ENCODE measurements at regions not wholly inside any gene's neighbourhood (a gene's known extent, or its start where the extent isn't known, plus 50 kb on each side); places are given as distances from the start of the nearest gene placed in this dataset.

DNA sequence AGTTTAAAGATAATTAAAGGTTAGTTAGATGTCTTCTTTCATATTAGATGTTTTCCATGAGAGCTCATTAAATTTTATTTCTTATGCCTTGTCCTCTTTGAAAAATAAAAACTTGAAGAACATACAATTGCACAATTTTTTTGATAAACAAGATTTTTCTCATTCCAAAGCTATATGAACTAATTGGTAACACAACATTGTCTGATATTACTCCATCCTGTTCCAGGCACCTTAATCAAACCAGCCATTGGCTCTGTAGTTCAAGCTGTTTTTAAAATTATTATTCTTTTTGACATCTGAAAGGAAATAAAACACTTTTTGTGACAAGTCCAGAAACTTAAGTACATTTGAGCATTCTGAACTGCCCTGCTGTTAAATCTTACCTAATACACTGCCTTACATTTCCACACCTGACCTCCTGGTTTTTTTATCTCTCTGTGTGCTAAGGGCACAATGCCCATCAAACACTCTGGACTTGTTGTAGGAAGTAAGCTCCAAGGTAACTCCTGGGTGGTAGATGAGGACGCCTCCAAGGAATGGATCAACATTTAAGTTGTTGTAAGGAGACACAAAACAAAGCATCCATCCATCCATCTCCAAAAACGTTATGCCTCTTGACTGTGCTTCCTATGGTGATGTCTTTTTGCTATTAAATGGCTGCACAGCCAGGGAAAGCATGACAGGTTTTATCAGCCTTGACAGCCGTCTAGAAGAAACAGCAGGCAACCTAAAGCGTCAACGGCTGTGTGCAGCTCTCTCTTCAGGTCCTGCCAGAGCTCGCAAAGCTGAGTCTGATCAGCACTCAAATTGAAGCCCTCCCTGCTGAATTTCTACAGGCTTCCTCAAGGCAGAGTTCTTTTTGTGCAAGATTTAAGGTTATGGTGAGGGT, 449.9 kb upstream of the FLRT2 start:
- no peak for DNase-seq

GRCh38 chr14:85084344-85084743, 445.6 kb upstream of the FLRT2 start:
- no peak for DNase-seq

GRCh38 chr14:85085981-85086380, 444.0 kb upstream of the FLRT2 start:
- DNase-seq: no peak

DNA sequence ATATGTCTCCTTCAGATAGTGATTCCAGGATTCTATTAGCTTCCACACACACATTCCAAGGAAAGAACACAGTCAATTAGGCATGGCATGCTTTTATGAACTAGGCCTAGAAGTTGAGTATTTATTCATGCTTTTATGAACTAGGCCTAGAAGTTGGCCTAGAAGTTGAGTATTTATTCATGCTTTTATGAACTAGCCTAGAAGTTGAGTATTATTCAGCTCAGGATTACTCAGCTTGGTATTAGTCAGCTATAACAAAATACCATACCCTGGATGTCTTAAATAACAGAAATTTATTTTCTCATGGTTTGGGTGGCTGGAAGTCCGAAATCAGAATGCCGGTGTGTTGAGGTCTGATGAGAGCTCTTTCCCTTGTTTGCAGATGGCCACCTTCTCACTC, 442.7 kb upstream of the FLRT2 start:
- no peak for DNase-seq

DNA sequence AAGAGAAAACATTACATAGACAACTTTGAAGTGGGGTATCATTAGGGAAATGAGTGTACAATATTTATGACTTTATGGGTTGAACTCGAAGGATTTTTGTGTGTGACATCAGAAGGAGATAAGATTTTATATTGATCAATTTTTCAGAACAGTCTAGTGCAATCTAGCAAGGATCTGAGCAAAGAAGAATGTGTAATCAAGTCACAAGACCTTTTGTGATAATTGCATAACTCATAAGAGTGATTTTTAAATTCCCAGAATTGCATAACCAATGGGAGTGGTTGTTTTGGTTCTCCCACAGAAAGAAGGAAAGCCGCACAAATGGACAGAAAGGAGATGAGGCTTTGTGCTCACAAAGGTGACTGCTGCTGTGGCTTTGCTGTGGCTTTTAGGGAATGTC, 441.8 kb upstream of the FLRT2 start:
- DNase-seq: no peak

DNA sequence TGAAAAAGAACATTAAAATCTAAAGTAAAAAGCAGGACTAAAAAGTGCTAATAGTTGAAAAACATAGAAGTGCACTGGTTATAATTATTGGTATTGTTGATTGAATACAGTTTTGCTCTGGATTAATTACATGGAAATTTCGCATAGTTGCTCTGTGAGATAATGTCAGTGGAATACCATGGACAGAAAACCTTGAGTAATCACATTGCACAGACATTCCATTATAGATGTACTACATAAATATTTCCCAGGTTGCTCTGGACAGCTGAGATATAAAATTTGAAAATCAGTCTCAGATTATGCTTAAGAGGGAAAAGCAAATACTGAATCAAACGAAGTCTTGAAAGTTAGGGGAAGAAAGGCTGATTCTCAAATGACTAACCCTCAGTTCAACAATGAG, 439.3 kb upstream of the FLRT2 start:
- DNase-seq: no peak

DNA sequence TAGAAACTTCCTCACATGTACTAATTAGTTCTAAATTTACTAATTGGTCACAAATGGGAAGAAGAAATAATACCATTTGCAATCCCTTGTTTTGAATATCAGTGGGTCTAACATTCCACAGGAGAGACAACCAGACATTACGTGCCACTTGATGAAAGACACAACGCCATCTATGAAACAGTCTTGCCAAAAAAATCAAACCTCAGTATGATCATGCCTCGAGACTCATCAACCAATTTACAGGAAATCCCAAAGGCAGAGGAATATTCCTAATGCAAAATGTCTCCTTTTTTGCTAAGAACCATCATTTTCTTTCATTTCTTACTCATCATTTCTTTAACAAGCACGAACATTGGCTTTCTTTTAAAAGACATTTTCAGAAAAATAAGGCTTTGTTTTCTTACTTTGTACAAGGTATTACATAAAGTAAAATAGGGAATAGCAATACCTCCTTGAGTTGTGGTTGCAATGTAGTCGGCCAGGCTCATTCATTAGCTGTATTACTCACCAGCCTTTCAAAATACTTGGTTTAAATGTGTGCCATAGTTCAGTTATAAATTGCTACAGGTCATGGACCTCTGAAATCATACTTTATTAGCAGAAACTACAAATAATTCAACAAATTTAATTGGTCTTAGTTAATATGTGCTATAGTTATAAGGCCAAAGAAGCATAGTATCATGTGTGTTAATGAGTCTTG, 436.2 kb upstream of the FLRT2 start:
- no peak for DNase-seq

DNA sequence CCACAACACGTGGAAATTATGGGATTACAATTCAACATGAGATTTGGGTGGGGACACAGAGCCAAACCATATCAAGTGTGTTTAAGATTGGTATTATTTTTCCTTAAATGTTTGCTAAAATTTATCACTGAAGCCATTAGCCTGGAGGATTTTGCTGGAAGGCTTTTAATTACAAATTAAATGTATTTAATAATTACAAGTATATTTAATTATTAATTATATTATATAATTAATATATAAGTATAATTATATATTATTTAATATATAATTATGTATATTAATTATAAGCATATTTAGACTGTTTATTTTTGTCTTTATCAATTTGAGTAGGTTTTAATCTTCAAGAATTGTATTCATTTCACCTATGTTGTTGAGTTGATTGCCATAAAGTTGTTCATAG, 427.4 kb upstream of the FLRT2 start:
- no peak for DNase-seq

- no peak for DNase-seq
These were observed 423.4 kb upstream of the FLRT2 start for GRCh38 chr14:85106506-85106905.

DNA sequence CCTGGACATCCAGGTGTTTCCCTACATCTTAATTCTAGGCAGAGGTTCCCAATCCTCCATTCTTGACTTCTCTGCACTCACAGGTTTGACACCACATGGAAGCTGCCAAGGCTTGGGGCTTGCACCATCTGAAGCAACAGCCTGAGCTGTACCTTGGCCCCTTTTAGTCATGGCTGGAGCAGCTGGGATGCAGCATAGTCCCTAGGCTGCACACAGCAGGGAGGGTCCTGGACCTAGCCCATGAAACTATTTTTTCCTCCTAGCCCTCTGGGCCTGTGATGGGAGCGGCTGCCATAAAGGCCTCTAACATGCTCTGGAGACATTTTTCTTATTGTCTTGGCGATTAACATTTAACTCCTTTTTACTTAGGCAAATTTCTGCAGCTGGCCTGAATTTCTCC, 417.2 kb upstream of the FLRT2 start:
- no peak for DNase-seq

DNA sequence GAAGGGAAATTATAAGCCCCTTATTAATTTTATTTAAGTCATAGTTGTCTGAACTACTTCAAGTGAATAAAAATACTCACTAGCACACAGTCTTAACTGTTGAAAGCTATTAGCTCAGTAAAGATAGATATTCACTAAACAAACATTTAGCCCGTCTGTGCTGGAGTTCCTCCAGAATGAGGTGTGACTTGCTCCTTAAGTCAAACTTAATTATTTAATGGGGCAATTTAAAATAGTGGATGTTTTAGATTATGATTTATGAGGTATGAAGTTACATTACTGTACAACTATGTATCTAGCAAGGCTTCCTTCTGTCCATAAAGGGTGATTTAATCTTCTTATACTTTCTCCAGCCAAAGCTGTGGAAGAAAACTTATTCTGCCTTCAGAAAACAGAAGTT, 414.0 kb upstream of the FLRT2 start:
- no peak for DNase-seq

DNA sequence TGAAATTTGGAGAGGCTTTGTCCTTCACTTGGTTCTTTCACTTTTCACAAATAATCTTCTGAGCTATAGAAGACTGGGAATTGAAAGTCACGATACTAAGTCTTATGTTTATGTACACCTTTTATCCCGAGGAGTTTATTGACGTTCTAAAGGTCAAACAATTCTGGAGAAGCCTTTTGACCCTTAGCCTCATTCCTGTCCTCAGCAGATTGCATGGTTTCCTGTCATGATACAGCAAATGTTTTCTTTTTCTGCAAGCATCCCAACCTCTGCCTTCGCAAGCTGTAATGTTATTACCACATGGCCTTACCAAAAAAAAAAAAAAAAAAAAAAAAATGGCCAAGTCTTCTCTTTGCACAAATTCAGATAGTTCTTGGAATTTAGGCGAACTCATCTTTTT, 411.7 kb upstream of the FLRT2 start:
- no peak for DNase-seq

DNA sequence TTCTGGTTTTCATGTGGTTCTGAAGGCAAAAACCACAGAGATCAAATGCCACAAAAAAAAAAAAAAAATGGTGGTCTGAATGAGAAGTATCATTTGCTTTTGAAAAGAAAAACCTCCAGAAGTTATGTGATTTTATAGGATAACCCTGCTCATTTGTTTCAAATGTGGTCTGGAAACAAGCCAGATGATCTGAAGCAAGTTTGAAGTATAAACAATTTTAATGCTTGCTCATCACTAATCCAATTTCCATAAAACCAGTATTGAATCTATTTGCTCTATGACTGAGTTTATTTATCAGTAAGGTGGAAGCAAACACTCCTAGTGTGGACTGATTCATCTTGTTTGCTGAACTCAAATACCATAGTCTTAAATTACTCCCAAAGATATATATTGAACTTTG, 407.3 kb upstream of the FLRT2 start:
- no peak for DNase-seq

DNA sequence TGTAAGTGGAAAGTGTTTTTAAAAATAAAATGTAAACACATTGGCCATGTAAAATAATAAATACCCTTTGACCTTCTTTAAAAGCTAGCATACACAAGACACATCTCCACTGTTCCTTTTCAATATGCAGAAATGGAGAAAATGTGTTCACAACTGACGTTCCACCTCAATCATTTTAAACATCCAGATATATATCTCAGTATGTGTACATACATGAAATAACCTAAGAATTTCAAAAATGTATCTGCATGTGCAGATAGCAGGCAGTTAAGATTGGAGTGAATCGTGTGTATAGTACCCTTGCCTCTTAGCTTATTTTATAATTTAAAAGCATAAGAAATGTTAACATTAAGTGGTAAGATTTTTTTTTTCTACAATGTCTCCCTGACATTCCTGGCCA, 406.2 kb upstream of the FLRT2 start:
- no peak for DNase-seq

GRCh38 chr14:85124631-85125290, 405.2 kb upstream of the FLRT2 start:
- DNase-seq: no peak

DNA sequence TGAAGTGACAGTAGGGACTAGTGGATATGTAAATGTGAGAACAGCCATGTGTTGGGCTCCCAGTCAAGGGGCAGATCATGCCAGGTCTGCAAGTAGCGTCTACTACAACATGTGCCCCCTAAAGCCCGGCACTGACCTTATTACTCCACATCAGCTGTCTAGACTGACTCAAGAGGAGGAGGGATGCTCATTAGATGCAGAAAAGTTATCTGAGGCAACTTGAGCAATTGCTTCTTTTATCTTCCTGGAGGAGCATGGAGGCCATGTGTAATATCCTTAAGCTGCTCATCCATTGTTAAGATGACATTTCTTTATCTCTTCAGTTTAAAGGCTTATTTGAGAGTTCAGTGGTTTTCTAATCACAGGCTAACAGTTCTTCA, 404.7 kb upstream of the FLRT2 start:
- no peak for DNase-seq

- no peak for DNase-seq
These were observed 400.0 kb upstream of the FLRT2 start for GRCh38 chr14:85129921-85130320.

- DNase-seq: no peak
These were observed 398.6 kb upstream of the FLRT2 start for GRCh38 chr14:85131226-85131922.

DNA sequence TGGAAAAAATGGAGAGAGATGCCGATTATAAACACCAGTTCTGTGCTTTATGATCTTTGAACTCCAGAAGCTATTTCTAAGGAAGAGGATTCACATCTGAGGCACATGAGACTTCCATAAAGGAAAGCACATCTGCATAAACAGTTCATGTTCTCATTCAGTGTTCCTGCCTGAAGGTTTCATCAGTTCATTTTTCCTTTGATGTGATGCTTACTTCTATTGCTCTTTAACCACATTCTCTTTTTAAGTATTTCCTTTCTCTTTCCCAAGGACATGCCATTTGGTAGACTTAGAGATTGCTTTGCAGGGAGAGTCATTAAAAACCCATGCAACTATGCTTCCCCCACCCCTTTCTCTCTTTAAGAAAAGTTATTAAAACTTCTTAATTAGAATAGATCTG, 387.0 kb upstream of the FLRT2 start:
- DNase-seq: no peak

DNA sequence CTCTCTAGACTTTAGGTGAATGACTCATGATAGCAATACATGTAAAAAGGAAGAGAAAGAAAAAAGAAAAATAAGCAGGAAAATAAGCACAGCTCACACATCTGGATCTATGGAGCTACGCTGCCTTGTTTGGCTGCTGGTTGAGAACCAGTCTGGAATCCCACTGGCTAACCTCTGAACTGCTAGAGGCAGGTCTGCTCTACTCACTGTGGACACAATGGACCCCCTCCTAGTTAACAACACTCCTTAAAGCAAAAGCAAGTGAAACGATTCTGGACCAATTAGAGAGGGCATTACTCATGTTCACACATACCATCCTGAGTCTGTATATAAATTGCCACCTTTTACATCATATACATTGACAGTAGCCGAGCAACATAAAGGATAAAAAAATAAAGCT, 383.2 kb upstream of the FLRT2 start:
- DNase-seq: no peak

- DNase-seq: no peak
These were observed 379.8 kb upstream of the FLRT2 start for GRCh38 chr14:85150166-85150565.

GRCh38 chr14:85154714-85155113, 375.2 kb upstream of the FLRT2 start:
- DNase-seq: no peak

- DNase-seq: no peak
These were observed 373.6 kb upstream of the FLRT2 start for GRCh38 chr14:85156319-85156718.

Measured in activated effector memory CD4-positive, alpha-beta T cell treated with anti-CD3 and anti-CD28 coated beads, Interleukin-2, amount 50 U/mL, for 16 hours (primary cell).